SK-N-SH (cell line): ENCODE measurements at regions not wholly inside any gene's neighbourhood (a gene's known extent, or its start where the extent isn't known, plus 50 kb on each side); places are given as distances from the start of the nearest gene placed in this dataset.

Source experiments
- CTCF ChIA-PET: fragments of 300-600, 350-600 bp; formaldehyde crosslinking; extraction: SDS; loops from one replicate; lab custom pipeline; 2021; lab: Yijun Ruan, JAX
- POLR2A ChIA-PET: fragments of 350-600 bp; sonication (Branson Sonifier 250); formaldehyde crosslinking; extraction: SDS; loops from one replicate; lab custom pipeline; 2020; ENCODE audit warnings: antibody characterized with exemption, inconsistent platforms; lab: Yijun Ruan, JAX
- DNase-seq: peaks from one replicate; pipeline ENCODE4 v3.0.0; 2012
- H2AFZ ChIP-seq: fragments of 200-600 bp; sonication (generic); 2 replicates; pipeline ENCODE4 v1.8.1; 2016; ENCODE audit warnings: antibody characterized with exemption, mild to moderate bottlenecking, low read depth
- H3F3A ChIP-seq: fragments of 200-600 bp; sonication (generic); replicated peaks from 2 replicates; pipeline ENCODE3; 2016; ENCODE audit warnings: antibody characterized with exemption, mild to moderate bottlenecking; ENCODE audit not compliant: insufficient read depth
- H3K27ac ChIP-seq, 2 experiments: fragments of 200-500 bp in 1 of 2; fragments of 200-600 bp in 1 of 2; sonication (Bioruptor generic) in 1 of 2; sonication (generic), shearing (Covaris generic) in 1 of 2; 2 replicates each; pipeline versions ENCODE4 v1.5.1 to v1.6.1; 2014 to 2016; ENCODE audit warnings: low read depth in 2 of 2, inconsistent platforms in 1 of 2, low read length in 1 of 2, mild to moderate bottlenecking in 1 of 2, mixed read lengths in 1 of 2
- H3K27me3 ChIP-seq: fragments of 200-600 bp; sonication (generic), shearing (Covaris generic); 2 replicates; pipeline ENCODE4 v1.6.1; 2016; ENCODE audit warnings: mixed run types; ENCODE audit not compliant: insufficient read depth
- H3K36me3 ChIP-seq, 2 experiments: fragments of 200-500 bp in 1 of 2; fragments of 200-600 bp in 1 of 2; sonication (Bioruptor generic) in 1 of 2; sonication (generic) in 1 of 2; replicated peaks in 1 of 2; 2 replicates each; pipeline versions ENCODE3 to v1.5.1; 2014 to 2016; ENCODE audit warnings: low read length in 1 of 2, mild to moderate bottlenecking in 1 of 2; ENCODE audit not compliant: insufficient read depth in 2 of 2, control insufficient read depth in 1 of 2
- H3K4me1 ChIP-seq, 2 experiments: fragments of 200-500 bp in 1 of 2; fragments of 200-600 bp in 1 of 2; sonication (Bioruptor generic) in 1 of 2; sonication (generic), shearing (Covaris generic) in 1 of 2; 2 replicates each; pipeline versions ENCODE4 v1.5.1 to v1.6.1; 2014 to 2016; ENCODE audit warnings: low read depth in 1 of 2, low read length in 1 of 2, mixed run types in 1 of 2; ENCODE audit not compliant: insufficient read depth in 2 of 2, control insufficient read depth in 1 of 2
- H3K4me2 ChIP-seq: fragments of 200-600 bp; sonication (generic), shearing (Covaris generic); 2 replicates; pipeline ENCODE4 v1.6.1; 2017; ENCODE audit warnings: mixed run types
- H3K4me3 ChIP-seq, 2 experiments: fragments of 200-500 bp in 1 of 2; fragments of 200-600 bp in 1 of 2; sonication (Bioruptor generic) in 1 of 2; sonication (generic), shearing (Covaris generic) in 1 of 2; 2 replicates each; pipeline versions ENCODE4 v1.5.1 to v1.8.1; 2014 to 2016; ENCODE audit warnings: low read depth in 2 of 2, inconsistent platforms in 1 of 2, low read length in 1 of 2, mild to moderate bottlenecking in 1 of 2, mixed read lengths in 1 of 2, moderate library complexity in 1 of 2
- H3K79me2 ChIP-seq: fragments of 200-600 bp; sonication (generic); 2 replicates; pipeline ENCODE4 v1.8.1; 2017; ENCODE audit warnings: mild to moderate bottlenecking; ENCODE audit not compliant: insufficient read depth
- H3K9ac ChIP-seq: fragments of 200-600 bp; sonication (generic); 2 replicates; pipeline ENCODE4 v1.6.1; 2017; ENCODE audit warnings: mixed run types
- H3K9me2 ChIP-seq: fragments of 200-600 bp; sonication (generic); 2 replicates; pipeline ENCODE4 v1.6.1; 2017; ENCODE audit warnings: mixed run types
- H3K9me3 ChIP-seq: fragments of 200-600 bp; sonication (generic); 2 replicates; pipeline ENCODE4 v1.6.1; 2017; ENCODE audit warnings: mixed run types, mild to moderate bottlenecking, moderate library complexity
- H4K20me1 ChIP-seq: fragments of 200-600 bp; sonication (generic); 2 replicates; pipeline ENCODE4 v1.6.1; 2017; ENCODE audit warnings: mild to moderate bottlenecking, mixed run types; ENCODE audit not compliant: insufficient read depth
- CHD2 ChIP-seq: fragments of 150-350 bp; IDR thresholded peaks from 2 replicates; pipeline ENCODE4 v1.6.1; 2018; ENCODE audit warnings: low read length; ENCODE audit not compliant: partially characterized antibody
- FOXJ3 ChIP-seq: sonication (generic); formaldehyde crosslinking; IDR thresholded peaks from 2 replicates; pipeline ENCODE4 v1.5.1; 2020; ENCODE audit warnings: mild to moderate bottlenecking, missing genetic modification reagents
- GATA2 ChIP-seq: sonication (generic); formaldehyde crosslinking; IDR thresholded peaks from 2 replicates; pipeline ENCODE4 v1.5.0; 2020; ENCODE audit warnings: mild to moderate bottlenecking, missing genetic modification reagents
- JUND ChIP-seq: IDR thresholded peaks from 2 replicates; pipeline ENCODE4 v1.4.0; 2012
- MAX ChIP-seq: IDR thresholded peaks from 2 replicates; pipeline ENCODE4 v1.4.0; 2012; ENCODE audit warnings: low read depth
- MXI1 ChIP-seq: IDR thresholded peaks from 2 replicates; pipeline ENCODE4 v1.6.1; 2012; ENCODE audit warnings: mild to moderate bottlenecking, low read depth, low read length, improper control_type of control experiment
- NFIC ChIP-seq: IDR thresholded peaks from 2 replicates; pipeline ENCODE4 v1.4.0; 2012; ENCODE audit warnings: borderline replicate concordance
- NRF1 ChIP-seq: IDR thresholded peaks from 2 replicates; pipeline ENCODE4 v1.6.1; 2012; ENCODE audit warnings: low read depth, mild to moderate bottlenecking, low read length
- POLR2AphosphoS5 ChIP-seq: IDR thresholded peaks from 2 replicates; pipeline ENCODE4 v1.6.1; 2012; ENCODE audit warnings: low read depth, low read length
- RCOR1 ChIP-seq: fragments of 150-350 bp; IDR thresholded peaks from 2 replicates; pipeline ENCODE4 v1.6.1; 2017; ENCODE audit warnings: antibody characterized with exemption, low read length
- RFX5 ChIP-seq: IDR thresholded peaks from 2 replicates; pipeline ENCODE4 v1.6.1; 2012; ENCODE audit warnings: mild to moderate bottlenecking, improper control_type of control experiment, low read length
- SIN3A ChIP-seq: IDR thresholded peaks from 2 replicates; pipeline ENCODE4 v1.6.1; 2012; ENCODE audit warnings: low read depth, mild to moderate bottlenecking, low read length, moderate library complexity, borderline replicate concordance
- SMC3 ChIP-seq: IDR thresholded peaks from 2 replicates; pipeline ENCODE4 v1.6.1; 2012; ENCODE audit warnings: low read depth, low read length, improper control_type of control experiment
- TCF12 ChIP-seq: IDR thresholded peaks from 2 replicates; pipeline ENCODE4 v1.4.0; 2012
- TEAD4 ChIP-seq: IDR thresholded peaks from 2 replicates; pipeline ENCODE4 v1.4.0; 2012; ENCODE audit warnings: mild to moderate bottlenecking, borderline replicate concordance; ENCODE audit not compliant: insufficient read depth
- USF1 ChIP-seq: IDR thresholded peaks from 2 replicates; pipeline ENCODE4 v1.4.0; 2012; ENCODE audit warnings: low read depth, borderline replicate concordance
- USF2 ChIP-seq: fragments of 150-350 bp; IDR thresholded peaks from 2 replicates; pipeline ENCODE4 v1.6.1; 2017; ENCODE audit warnings: antibody characterized with exemption, low read length, low read depth, borderline replicate concordance
- ZBTB33 ChIP-seq: IDR thresholded peaks from 2 replicates; pipeline ENCODE4 v1.4.0; 2012; ENCODE audit warnings: low read depth, borderline replicate concordance
- whole genome bisulfite sequencing: methylation state at CpG from one replicate; pipeline ENCODE4 v1.1.6; 2017; ENCODE audit warnings: low lambda C conversion rate; 5-methylcytosine and 5-hydroxymethylcytosine counted together

GRCh38 chr12:71239731-71240130, 81.9 kb upstream of the TSPAN8 start:
- Histone ChIP-seq H4K20me1 (no peaks in the 10 kb centered on the region), H3K4me1 (no peaks in the 10 kb centered on the region), H3K9ac (no peak overlapping the region), H3K4me3 (no peak overlapping the region), H3K9me3 (no peaks in the 10 kb centered on the region), H3K27ac (no peak overlapping the region), H2AFZ (no peak overlapping the region), H3F3A (no peaks in the 10 kb centered on the region), H3K27me3 (no peaks in the 10 kb centered on the region), H3K79me2 (no peaks in the 10 kb centered on the region), H3K36me3 (no peaks in the 10 kb centered on the region), H3K4me2 (no peak overlapping the region), H3K9me2 (no peaks in the 10 kb centered on the region)
- ChIA-PET POLR2A (no interaction called here), CTCF (interaction anchor here (1.2 kb wide), 1 partner anchor 506 kb away, joined by 3 read pairs; no protein-coding TSS in a partner anchor)
- TF ChIP-seq RFX5: no peak
- TF ChIP-seq RCOR1: no peak
- no peak for TF ChIP-seq FOXJ3 (CRISPR knock-in tag)
- no peak for TF ChIP-seq TEAD4
- no peak for DNase-seq

GRCh38 chr12:71237128-71237527, 79.3 kb upstream of the TSPAN8 start:
- no peak overlapping the region for H3K4me3 ChIP-seq
- H3K9me2 ChIP-seq: no peaks in the 10 kb centered on the region
- TF ChIP-seq MAX: no peak
- TF ChIP-seq POLR2AphosphoS5: no peak
- no peak for TF ChIP-seq GATA2 (CRISPR knock-in tag)
- TF ChIP-seq SIN3A: no peak
- no peak for TF ChIP-seq JUND
- TF ChIP-seq, all 33 proteins: peak for 0
- DNase-seq: no peak
- CTCF ChIA-PET: interaction anchor here (1.3 to 1.8 kb wide), 2 partner anchors 19 to 20 kb away, joined by 4 read pairs; no protein-coding TSS in a partner anchor
- no peak overlapping the region for H3K4me2 ChIP-seq
- no peaks in the 10 kb centered on the region for H4K20me1 ChIP-seq
- no peak overlapping the region for H3K9ac ChIP-seq
- H3K27ac ChIP-seq: no peak overlapping the region
- H3K4me1 ChIP-seq: no peaks in the 10 kb centered on the region
- no peaks in the 10 kb centered on the region for H3K9me3 ChIP-seq
- no peaks in the 10 kb centered on the region for H3K79me2 ChIP-seq
- H3K27me3 ChIP-seq: no peaks in the 10 kb centered on the region
- POLR2A ChIA-PET: no interaction called here
- H3F3A ChIP-seq: no peaks in the 10 kb centered on the region
- H3K36me3 ChIP-seq: no peaks in the 10 kb centered on the region
- H2AFZ ChIP-seq: no peak overlapping the region
- 67% methylated on average over 4 of the region's 4 CpGs for WGBS

GRCh38 chr12:71236133-71236660, 78.4 kb upstream of the TSPAN8 start:
- H3K4me2 ChIP-seq: no peak overlapping the region

More at GRCh38 chr12:71236133-71236660, 78.4 kb upstream of the TSPAN8 start:
- H4K20me1 ChIP-seq: no peaks in the 10 kb centered on the region
- no peak overlapping the region; a peak in 1 of 4 replicates for H3K27ac ChIP-seq
- no peaks in the 10 kb centered on the region for H3K9me3 ChIP-seq
- H3K9me2 ChIP-seq: no peaks in the 10 kb centered on the region
- ChIA-PET CTCF (no interaction called here), POLR2A (no interaction called here)
- no peak overlapping the region for H3K4me3 ChIP-seq
- no peaks in the 10 kb centered on the region for H3K4me1 ChIP-seq
- WGBS: 30% methylated on average over 3 of the region's 3 CpGs
- H3K27me3 ChIP-seq: no peaks in the 10 kb centered on the region
- no peak overlapping the region for H2AFZ ChIP-seq
- H3K79me2 ChIP-seq: no peaks in the 10 kb centered on the region
- no peaks in the 10 kb centered on the region for H3K36me3 ChIP-seq
- peak; percentile 8 for DNase-seq
- TF ChIP-seq SMC3 (no peak), POLR2AphosphoS5 (no peak), ZBTB33 (no peak), CHD2 (no peak), MAX (no peak), JUND (no peak), USF2 (no peak), MXI1 (no peak), NFIC (no peak), NRF1 (no peak), USF1 (no peak), TCF12 (no peak)
- H3F3A ChIP-seq: no peaks in the 10 kb centered on the region
- H3K9ac ChIP-seq: no peak overlapping the region
